ENCODE measurements at regions not wholly inside any gene's neighbourhood (a gene's known extent, or its start where the extent isn't known, plus 50 kb on each side); places are given as distances from the start of the nearest gene placed in this dataset.

DNA sequence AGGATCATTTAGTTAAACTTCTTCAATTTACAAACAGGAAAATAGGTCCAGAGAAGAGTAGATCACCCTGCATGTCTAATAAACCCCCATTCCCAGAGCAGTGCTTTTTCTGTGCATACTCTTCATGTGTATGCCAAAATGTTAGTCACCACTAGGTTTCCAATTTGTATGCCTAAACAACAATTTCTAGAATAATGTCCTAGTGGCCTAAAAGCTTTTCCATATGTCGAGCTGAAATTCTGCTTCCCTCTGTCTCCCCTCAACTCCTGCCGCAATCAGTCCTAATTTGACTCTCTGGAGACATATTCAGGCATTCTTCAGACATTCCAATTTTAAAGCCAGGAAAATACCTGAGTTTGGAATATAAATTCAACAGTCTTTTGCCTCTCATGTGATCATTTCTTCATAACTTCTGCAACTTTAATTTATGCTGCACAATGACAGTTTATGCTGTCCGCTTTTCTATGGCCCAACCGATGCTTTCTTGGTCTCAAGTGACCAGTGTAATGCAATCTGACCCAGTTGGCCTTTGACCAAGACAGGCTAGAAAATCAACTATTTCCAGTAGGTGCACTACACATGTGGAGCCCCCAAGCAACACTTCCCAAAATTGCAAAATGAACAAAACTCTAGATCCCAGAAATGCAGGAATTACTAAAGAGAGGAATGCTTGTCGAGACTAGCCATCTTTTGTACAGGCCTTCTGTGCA is 122.9 kb upstream of the FMR1 start:
- Histone ChIP-seq H3K9me3 (no peaks in the 10 kb centered on the region), H4K20me1 (no peaks in the 10 kb centered on the region), H3K4me1 (no peaks in the 10 kb centered on the region), H3K27ac (no peak overlapping the region), H3K9ac (no peak overlapping the region), H3K27me3 (peaks cover 29% of the 10 kb centered on the region; the same call in 1 of the 2 replicates), H3K4me2 (no peak overlapping the region), H3K36me3 (no peaks in the 10 kb centered on the region), H3K4me3 (no peak overlapping the region)
- no peak for TF ChIP-seq Cebpa-rat (IDR thresholded peaks at IDR 0.05)

DNA sequence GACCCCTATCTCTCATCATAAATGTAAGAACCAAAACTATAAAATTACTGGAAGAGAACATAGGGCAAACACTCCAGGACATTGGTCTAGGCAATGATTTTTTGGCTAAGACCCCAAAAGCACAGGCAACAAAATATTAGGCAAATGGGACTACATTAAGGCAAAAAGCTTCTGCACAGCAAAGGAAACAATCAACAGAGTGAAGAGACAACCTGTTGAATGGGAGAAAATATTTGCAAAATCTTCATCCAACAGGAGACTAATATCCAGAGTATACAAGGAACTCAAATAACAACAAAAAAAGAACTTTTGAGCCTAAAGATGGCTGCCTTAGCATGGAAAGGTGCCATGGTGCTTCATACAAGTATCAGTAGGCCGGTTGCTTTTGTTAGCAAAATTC is 111.1 kb upstream of the FMR1 start:
- Histone ChIP-seq H3K27me3 (peaks cover 19% of the 10 kb centered on the region), H3K4me3 (no peak overlapping the region), H3K4me2 (no peak overlapping the region), H3K9me3 (peaks cover 9% of the 10 kb centered on the region), H3K4me1 (no peaks in the 10 kb centered on the region), H3K36me3 (no peaks in the 10 kb centered on the region), H3K9ac (no peak overlapping the region), H3K27ac (no peak overlapping the region), H4K20me1 (peaks cover 3% of the 10 kb centered on the region; the same call in 1 of the 2 replicates)
- TF ChIP-seq Cebpa-rat (IDR thresholded peaks at IDR 0.05): no peak

DNA sequence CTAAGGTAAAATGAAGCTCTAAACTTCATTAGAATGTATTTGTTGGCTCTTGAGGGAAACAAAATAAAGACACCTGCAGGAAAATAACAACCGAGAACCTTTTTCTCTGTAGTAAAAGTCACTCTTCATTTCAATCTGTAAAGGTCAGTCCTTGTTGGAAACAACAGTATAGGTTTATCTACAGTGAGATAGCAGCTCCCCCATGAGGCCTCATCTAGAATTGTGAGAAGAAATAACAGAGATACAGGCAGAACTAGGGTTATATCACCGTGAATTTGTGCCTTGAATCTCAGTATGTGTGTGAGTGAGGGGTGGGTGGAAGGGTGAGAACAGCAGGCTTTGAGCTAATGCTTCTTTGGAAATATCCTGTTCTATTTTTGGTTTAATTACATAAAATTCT is 107.8 kb upstream of the FMR1 start:
- H3K27ac ChIP-seq: no peak overlapping the region
- no peak overlapping the region for H3K9ac ChIP-seq
- H4K20me1 ChIP-seq: peaks cover 9% of the 10 kb centered on the region; the same call in 1 of the 2 replicates
- peaks cover 45% of the 10 kb centered on the region for H3K27me3 ChIP-seq
- TF ChIP-seq Cebpa-rat (IDR thresholded peaks at IDR 0.05): no peak
- H3K36me3 ChIP-seq: no peaks in the 10 kb centered on the region
- peaks cover 9% of the 10 kb centered on the region for H3K9me3 ChIP-seq
- no peak overlapping the region for H3K4me3 ChIP-seq
- H3K4me1 ChIP-seq: no peaks in the 10 kb centered on the region
- no peak overlapping the region for H3K4me2 ChIP-seq

DNA sequence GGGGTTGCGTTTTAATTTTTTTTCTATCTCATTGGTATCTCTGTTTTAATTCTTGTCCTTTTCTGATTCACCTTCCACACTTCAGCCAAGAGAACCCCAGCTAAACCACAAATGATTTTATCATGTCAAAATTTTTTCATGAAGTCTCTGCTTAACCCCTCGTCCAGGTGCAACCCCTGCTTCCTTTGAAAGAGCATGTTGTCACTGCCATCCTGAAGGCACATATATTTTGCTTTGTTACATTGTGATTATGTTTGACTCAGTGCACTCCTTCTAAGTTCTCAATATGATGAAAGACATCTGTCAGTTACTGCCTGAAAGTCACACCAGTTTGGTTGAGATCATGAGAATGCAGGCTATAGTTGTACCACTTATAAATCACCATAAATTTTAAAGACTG is 99.9 kb upstream of the FMR1 start:
- no peaks in the 10 kb centered on the region for H3K36me3 ChIP-seq
- H4K20me1 ChIP-seq: no peaks in the 10 kb centered on the region
- H3K27ac ChIP-seq: no peak overlapping the region
- H3K4me3 ChIP-seq: no peak overlapping the region
- no peaks in the 10 kb centered on the region for H3K4me1 ChIP-seq
- no peak overlapping the region for H3K4me2 ChIP-seq
- H3K27me3 ChIP-seq: peaks cover 55% of the 10 kb centered on the region
- no peaks in the 10 kb centered on the region for H3K9me3 ChIP-seq
- no peak overlapping the region for H3K9ac ChIP-seq
- no peak for TF ChIP-seq Cebpa-rat (IDR thresholded peaks at IDR 0.05)

DNA sequence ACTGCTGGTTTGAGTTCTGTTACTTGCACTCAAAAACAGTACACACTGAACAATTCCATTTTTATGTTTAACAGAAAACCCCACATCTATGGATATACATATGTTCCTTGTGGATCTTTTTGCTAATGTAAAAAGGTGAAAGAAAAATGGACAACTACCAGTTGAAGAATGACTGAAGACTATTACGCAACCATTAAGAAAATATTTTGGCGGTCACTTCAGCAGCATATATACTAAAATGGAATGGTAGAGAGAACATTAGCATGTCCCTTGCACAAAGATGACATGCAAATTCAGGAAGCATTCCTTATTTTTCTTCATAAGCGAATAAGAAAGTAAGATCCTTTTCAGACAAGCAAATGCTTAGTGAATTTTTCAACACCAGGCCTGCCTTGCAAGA is 84.6 kb upstream of the FMR1 start:
- peak; percentile 57; the same call in 1 of the 2 replicates for TF ChIP-seq Cebpa-rat (IDR thresholded peaks at IDR 0.05)

DNA sequence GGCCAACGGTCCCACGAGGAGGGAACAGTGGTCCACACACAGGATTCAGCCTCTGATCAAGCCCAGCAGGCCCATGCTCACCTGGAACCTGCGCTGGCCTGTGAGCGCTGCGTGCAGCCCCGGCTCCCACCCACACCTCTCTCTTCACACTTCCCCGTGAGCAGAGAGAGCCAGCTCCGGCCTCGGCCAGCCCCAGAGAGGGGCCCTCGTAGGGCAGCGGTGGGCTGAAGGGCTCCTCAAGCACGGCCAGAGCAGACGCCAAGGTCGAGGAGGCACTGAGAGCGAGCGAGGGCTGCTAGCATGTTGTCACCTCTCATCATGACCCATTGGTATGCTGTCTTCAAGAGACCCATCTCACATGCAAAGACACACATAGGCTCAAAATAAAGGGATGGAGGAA is 83.0 kb upstream of the FMR1 start:
- H3K9ac ChIP-seq: no peak overlapping the region
- no peak for TF ChIP-seq Cebpa-rat (IDR thresholded peaks at IDR 0.05)
- H3K4me2 ChIP-seq: no peak overlapping the region
- H3K27me3 ChIP-seq: peaks cover 38% of the 10 kb centered on the region
- H3K9me3 ChIP-seq: peaks cover 33% of the 10 kb centered on the region
- no peaks in the 10 kb centered on the region for H3K4me1 ChIP-seq
- no peak overlapping the region for H3K27ac ChIP-seq
- no peak overlapping the region for H3K4me3 ChIP-seq
- H3K36me3 ChIP-seq: no peaks in the 10 kb centered on the region
- no peaks in the 10 kb centered on the region for H4K20me1 ChIP-seq

More for the DNA sequence above, 84.6 kb upstream of the FMR1 start:
- Histone ChIP-seq H3K9me3 (peaks cover 36% of the 10 kb centered on the region), H3K9ac (no peak overlapping the region), H3K4me1 (no peaks in the 10 kb centered on the region), H3K27me3 (peaks cover 34% of the 10 kb centered on the region; the same call in 1 of the 2 replicates), H4K20me1 (no peaks in the 10 kb centered on the region), H3K36me3 (no peaks in the 10 kb centered on the region), H3K4me3 (no peak overlapping the region), H3K27ac (no peak overlapping the region), H3K4me2 (no peak overlapping the region)

DNA sequence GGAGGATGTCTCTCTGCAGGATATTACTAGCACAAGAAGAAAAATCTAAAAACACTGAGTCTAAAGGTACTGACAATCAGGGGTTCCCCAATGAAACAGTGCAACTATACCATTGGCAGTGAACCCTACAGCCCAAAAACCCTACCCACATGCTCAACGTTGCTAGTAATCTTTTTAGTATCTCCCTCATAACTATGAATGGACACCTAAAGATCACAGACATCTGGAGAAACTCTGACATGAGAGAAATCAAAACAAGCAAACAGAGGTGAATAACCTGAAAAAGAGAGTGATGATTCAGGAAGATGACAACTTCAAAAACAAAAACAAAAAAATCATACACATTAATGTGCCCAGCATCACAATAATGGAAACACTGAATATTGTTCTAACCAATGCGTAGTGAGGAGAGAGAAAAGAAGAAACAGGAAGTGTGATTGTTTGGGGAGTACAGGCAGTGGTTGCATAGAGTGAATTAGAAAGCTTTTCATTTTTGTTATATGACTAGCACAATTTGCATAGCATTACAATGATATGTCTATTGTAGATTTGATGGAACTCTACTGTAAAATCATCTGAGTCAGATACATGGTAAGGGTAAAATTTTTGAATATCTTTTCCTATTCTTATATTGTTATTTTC is 78.9 kb upstream of the FMR1 start:
- TF ChIP-seq Cebpa-rat (IDR thresholded peaks at IDR 0.05): no peak
- no peak overlapping the region for H3K9ac ChIP-seq
- H3K4me2 ChIP-seq: no peak overlapping the region
- peaks cover 29% of the 10 kb centered on the region for H3K9me3 ChIP-seq
- H3K4me3 ChIP-seq: no peak overlapping the region
- no peak overlapping the region for H3K27ac ChIP-seq
- H3K36me3 ChIP-seq: no peaks in the 10 kb centered on the region
- H4K20me1 ChIP-seq: no peaks in the 10 kb centered on the region; the same call in 1 of the 2 replicates
- H3K27me3 ChIP-seq: peaks cover 52% of the 10 kb centered on the region
- no peaks in the 10 kb centered on the region for H3K4me1 ChIP-seq

DNA sequence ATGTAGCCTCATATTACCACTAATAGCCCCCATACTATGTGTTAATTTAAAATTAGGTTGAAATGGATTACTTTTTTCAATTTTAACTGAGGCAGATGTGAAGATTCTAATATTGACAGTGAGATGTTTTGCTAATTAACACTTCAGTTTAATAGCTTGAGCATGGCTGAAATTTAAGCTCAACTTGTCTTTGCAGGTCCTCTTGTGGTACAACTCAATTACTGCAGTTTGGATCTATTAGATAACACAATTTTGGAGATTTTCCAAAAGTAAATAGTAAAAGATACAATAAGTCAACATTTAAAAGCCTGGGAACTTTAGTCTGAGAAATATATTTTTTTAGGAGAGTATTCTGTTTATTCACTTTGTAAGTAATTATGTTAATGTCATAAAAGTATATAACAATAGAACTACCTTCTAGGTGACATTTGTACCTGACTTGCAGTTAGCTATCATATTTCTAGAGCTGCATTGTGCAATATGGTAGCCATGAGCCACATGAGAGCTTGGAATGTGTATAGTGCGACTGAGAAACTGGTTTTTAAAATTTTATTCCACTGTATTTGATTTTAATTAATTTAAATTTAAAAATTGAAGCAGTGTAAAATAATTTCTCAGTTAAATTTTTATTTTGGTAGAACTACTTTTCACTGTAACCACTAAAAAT is 73.1 kb upstream of the FMR1 start:
- Histone ChIP-seq H3K9me3 (no peaks in the 10 kb centered on the region), H4K20me1 (no peaks in the 10 kb centered on the region; the same call in 1 of the 2 replicates), H3K4me3 (no peak overlapping the region), H3K27ac (no peak overlapping the region), H3K9ac (no peak overlapping the region), H3K4me2 (no peak overlapping the region), H3K27me3 (peaks cover 54% of the 10 kb centered on the region), H3K4me1 (no peaks in the 10 kb centered on the region), H3K36me3 (no peaks in the 10 kb centered on the region)
- no peak for TF ChIP-seq Cebpa-rat (IDR thresholded peaks at IDR 0.05)

DNA sequence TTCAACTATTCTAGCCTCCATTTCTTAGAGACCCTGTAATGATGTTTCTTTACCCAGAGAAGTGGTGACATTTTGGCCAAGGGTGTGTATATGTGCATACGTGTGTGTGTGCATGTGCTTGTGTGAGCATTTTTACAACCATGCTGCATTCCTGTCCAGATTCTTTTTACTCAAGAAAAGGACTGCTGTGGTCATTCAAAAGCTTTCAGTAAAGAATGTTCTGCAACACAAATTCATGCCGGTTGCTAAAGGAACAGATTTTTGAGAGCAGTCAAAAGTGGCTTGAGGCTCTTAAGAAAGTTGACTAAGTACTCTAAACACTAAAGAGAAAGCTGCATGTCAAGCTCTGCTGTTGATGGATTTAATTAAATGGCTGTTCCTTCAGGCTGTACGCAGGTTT is 65.0 kb upstream of the FMR1 start:
- TF ChIP-seq Cebpa-rat (IDR thresholded peaks at IDR 0.05): no peak
- no peaks in the 10 kb centered on the region for H3K9me3 ChIP-seq
- H3K27ac ChIP-seq: no peak overlapping the region
- no peaks in the 10 kb centered on the region for H3K4me1 ChIP-seq
- peaks cover 7% of the 10 kb centered on the region; the same call in 1 of the 2 replicates for H3K27me3 ChIP-seq
- H3K36me3 ChIP-seq: no peaks in the 10 kb centered on the region
- H3K4me2 ChIP-seq: no peak overlapping the region
- no peak overlapping the region for H3K4me3 ChIP-seq
- H4K20me1 ChIP-seq: no peaks in the 10 kb centered on the region
- no peak overlapping the region for H3K9ac ChIP-seq

DNA sequence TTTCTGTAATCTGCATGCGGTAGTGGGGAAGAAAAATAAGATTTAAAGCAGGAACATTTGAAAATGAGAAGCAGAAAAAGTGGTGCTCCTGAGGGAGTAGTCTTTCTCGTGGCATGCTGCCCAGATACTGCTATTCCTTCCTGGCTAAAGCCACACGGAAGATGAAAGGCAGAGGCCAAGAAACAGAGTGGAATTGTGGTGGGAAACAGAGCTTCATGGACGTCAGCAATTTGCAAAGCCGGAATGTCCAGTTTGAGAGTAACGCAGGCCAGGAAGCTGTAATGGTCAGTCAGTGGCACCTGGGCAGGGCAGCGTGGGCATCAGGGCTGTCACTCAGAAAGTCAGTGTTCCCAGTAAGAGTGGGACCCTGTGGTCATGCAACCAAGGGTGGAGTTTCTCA is 63.7 kb upstream of the FMR1 start:
- Histone ChIP-seq H3K4me1 (no peaks in the 10 kb centered on the region), H3K9ac (no peak overlapping the region), H3K27ac (no peak overlapping the region), H3K9me3 (no peaks in the 10 kb centered on the region), H3K4me2 (no peak overlapping the region), H3K27me3 (peaks cover 7% of the 10 kb centered on the region; the same call in 1 of the 2 replicates), H4K20me1 (no peaks in the 10 kb centered on the region), H3K36me3 (no peaks in the 10 kb centered on the region), H3K4me3 (no peak overlapping the region)
- TF ChIP-seq Cebpa-rat (IDR thresholded peaks at IDR 0.05): no peak

Measured in BLaER1 (cell line).